ENCODE measurements at regions not wholly inside any gene's neighbourhood (a gene's known extent, or its start where the extent isn't known, plus 50 kb on each side); places are given as distances from the start of the nearest gene placed in this dataset.

GRCh38 chr1:57655161-57655560, 231.3 kb upstream of the DAB1 start:
- Histone ChIP-seq H3K9ac (no peak overlapping the region), H3F3A (ENCODE audit: low read depth) (no peaks in the 10 kb centered on the region), H3K27ac (no peak overlapping the region), H3K36me3 (no peaks in the 10 kb centered on the region), H3K79me2 (ENCODE audit: low read depth) (no peaks in the 10 kb centered on the region), H3K4me2 (no peak overlapping the region), H3K4me3 (no peak overlapping the region), H3K4me1 (no peaks in the 10 kb centered on the region), H3K9me3 (ENCODE audit: low read depth) (no peaks in the 10 kb centered on the region), H2AFZ (replicated peaks) (no peak overlapping the region), H4K20me1 (ENCODE audit: low read depth) (no peaks in the 10 kb centered on the region), H3K27me3 (no peaks in the 10 kb centered on the region)
- DNase-seq (ENCODE audit: low spot score): no peak
- H3K27me3 Mint-ChIP-seq (ENCODE audit: insufficient read depth, low read depth): peaks cover 4% of the 10 kb centered on the region
- no peak overlapping the region for H3K4me3 Mint-ChIP-seq
- no peak overlapping the region for H3K27ac Mint-ChIP-seq
- H3K36me3 Mint-ChIP-seq: no peaks in the 10 kb centered on the region
- no peaks in the 10 kb centered on the region for H3K4me1 Mint-ChIP-seq
- TF ChIP-seq EZH2 (IDR thresholded peaks at IDR 0.05): no peak
- no peak for TF ChIP-seq CTCF (IDR thresholded peaks at IDR 0.05)
- TF ChIP-seq EZH2phosphoT487 (IDR thresholded peaks at IDR 0.05): no peak
- H3K9me3 Mint-ChIP-seq: no peaks in the 10 kb centered on the region

DNA sequence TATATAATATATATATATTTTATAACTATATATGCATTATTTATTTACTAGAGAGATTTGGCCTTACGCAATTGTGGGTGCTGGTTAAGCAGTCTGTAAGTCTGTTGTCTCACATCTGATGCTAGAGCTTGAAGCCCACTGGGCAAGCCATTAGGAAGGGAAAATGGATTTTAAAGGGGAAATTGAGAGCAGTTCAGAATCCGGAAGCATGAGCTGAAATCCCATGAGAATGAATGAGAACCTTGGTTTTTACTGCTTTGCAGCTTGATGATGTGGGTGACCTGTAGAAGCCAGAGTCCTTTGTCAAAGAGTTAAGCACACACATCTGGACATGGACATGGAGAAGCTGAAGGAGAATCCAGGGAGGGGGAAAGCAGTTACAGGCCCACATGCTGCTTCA, 220.8 kb upstream of the DAB1 start:
- Histone ChIP-seq H3K4me1 (peaks cover 8% of the 10 kb centered on the region), H3K36me3 (no peaks in the 10 kb centered on the region)
- H3K27me3 Mint-ChIP-seq (ENCODE audit: insufficient read depth, low read depth): no peaks in the 10 kb centered on the region

DNA sequence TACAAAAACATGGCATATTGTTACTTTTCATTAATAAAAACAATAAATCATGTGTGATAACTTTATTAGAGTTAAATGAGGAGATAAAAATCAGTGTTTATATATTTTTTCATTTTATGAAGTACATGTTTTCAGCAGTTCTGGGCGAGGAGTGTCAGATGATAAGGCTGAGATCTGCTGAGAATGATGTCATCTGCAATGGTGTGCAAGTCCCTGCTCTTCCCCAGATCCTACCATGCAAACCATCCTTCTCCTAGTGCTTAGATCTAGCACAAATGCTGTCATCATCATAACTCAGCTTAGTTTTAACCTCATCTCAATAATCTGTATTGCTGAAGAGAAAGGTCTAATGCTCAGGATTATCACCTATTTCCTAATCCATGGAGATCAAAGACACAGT, 214.4 kb upstream of the DAB1 start:
- Histone ChIP-seq H3F3A (ENCODE audit: low read depth) (peaks cover 11% of the 10 kb centered on the region), H3K27ac (no peak overlapping the region), H3K4me2 (no peak overlapping the region), H3K27me3 (no peaks in the 10 kb centered on the region), H3K9me3 (ENCODE audit: low read depth) (no peaks in the 10 kb centered on the region), H3K79me2 (ENCODE audit: low read depth) (no peaks in the 10 kb centered on the region), H4K20me1 (ENCODE audit: low read depth) (no peaks in the 10 kb centered on the region), H3K9ac (no peak overlapping the region), H3K4me1 (peaks cover 8% of the 10 kb centered on the region), H2AFZ (replicated peaks) (no peak overlapping the region), H3K36me3 (no peaks in the 10 kb centered on the region), H3K4me3 (no peak overlapping the region)
- no peak for DNase-seq (ENCODE audit: low spot score)
- Mint-ChIP-seq H3K4me1 (peaks cover 4% of the 10 kb centered on the region), H3K27ac (no peak overlapping the region), H3K36me3 (no peaks in the 10 kb centered on the region), H3K9me3 (no peaks in the 10 kb centered on the region), H3K4me3 (no peak overlapping the region), H3K27me3 (ENCODE audit: insufficient read depth, low read depth) (no peaks in the 10 kb centered on the region)
- TF ChIP-seq CTCF (IDR thresholded peaks at IDR 0.05): no peak
- TF ChIP-seq EZH2phosphoT487 (IDR thresholded peaks at IDR 0.05): no peak
- no peak for TF ChIP-seq EZH2 (IDR thresholded peaks at IDR 0.05)

More for the DNA sequence above, 220.8 kb upstream of the DAB1 start:
- no peaks in the 10 kb centered on the region for H4K20me1 ChIP-seq (ENCODE audit: low read depth)
- TF ChIP-seq EZH2phosphoT487 (IDR thresholded peaks at IDR 0.05): no peak
- no peak for TF ChIP-seq EZH2 (IDR thresholded peaks at IDR 0.05)
- TF ChIP-seq CTCF (IDR thresholded peaks at IDR 0.05): no peak
- H3K9ac ChIP-seq: no peak overlapping the region
- H3K79me2 ChIP-seq (ENCODE audit: low read depth): no peaks in the 10 kb centered on the region
- H3K27ac ChIP-seq: no peak overlapping the region
- H3K9me3 ChIP-seq (ENCODE audit: low read depth): no peaks in the 10 kb centered on the region
- no peaks in the 10 kb centered on the region for H3K36me3 Mint-ChIP-seq
- H3K4me3 Mint-ChIP-seq: no peak overlapping the region
- H3F3A ChIP-seq (ENCODE audit: low read depth): peaks cover 11% of the 10 kb centered on the region
- no peaks in the 10 kb centered on the region for H3K4me1 Mint-ChIP-seq
- no peak for DNase-seq (ENCODE audit: low spot score)
- no peaks in the 10 kb centered on the region for H3K27me3 ChIP-seq
- H3K4me3 ChIP-seq: no peak overlapping the region
- no peak overlapping the region for H3K27ac Mint-ChIP-seq
- no peaks in the 10 kb centered on the region for H3K9me3 Mint-ChIP-seq
- H2AFZ ChIP-seq (replicated peaks): no peak overlapping the region
- no peak overlapping the region for H3K4me2 ChIP-seq

Data from neural progenitor cell (in vitro differentiated cells).